GM13976 (cell line): ENCODE measurements at regions not wholly inside any gene's neighbourhood (a gene's known extent, or its start where the extent isn't known, plus 50 kb on each side); places are given as distances from the start of the nearest gene placed in this dataset.

Source experiments
- DNase-seq: peaks from one replicate; pipeline ENCODE4 v3.0.0; 2012; ENCODE audit warnings: low spot score
- CTCF ChIP-seq: IDR thresholded peaks from 2 replicates; pipeline ENCODE4 v1.5.1; 2012; ENCODE audit warnings: borderline replicate concordance, mild to moderate bottlenecking; ENCODE audit not compliant: insufficient read depth; ENCODE audit errors: extremely low read depth, missing control alignments, control extremely low read depth
- in situ Hi-C: fragments of 300-500 bp; cut with MboI; formaldehyde crosslinking; loops from one replicate; pipeline ENCODE4 v1.12.0; 2022; ENCODE audit warnings: low sequenced_read_pairs, mixed read lengths, inconsistent platforms; ENCODE audit not compliant: unreplicated experiment

DNA sequence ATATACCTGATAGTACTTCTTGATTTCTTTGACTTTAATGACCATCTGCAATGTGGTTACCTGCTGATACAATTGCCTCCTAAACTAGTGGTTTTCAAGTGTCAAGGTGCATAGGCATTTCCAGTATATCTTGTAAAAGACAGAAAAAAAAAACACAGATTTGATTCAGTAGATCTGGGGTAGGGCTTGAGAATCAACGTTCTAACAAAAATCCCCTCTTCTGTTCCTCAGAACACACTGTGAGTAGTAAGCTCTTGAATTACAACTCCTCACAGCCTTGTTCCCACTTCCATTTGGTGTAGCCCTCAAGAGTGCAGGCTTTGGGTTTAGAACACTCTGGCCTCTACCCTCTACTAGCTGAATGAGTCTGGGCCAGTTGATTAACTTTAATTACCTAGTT is 78.0 kb upstream of the CTSC start:
- no peak for TF ChIP-seq CTCF
- DNase-seq = no peak
- in situ Hi-C loops = no loop called here

DNA sequence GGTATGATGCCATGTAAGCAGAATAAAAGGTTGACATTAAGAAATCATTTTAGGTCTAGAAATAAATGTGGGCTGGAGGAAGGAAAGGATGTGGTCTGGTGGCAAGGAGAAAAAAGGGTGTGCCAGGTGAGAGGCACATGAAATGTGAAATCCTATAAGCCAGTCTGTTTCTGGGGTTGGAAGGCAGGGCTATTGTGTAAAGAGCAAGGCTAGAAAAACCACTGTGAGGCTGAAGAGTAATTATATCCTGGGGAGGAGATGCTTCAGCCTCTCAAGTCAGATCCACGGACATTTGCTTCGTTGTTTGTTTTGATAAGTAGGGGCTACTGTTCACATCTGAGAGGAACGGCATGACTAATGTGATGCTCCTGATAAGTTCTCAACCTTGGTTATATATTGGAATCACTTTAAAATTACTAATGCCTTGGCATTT is 77.5 kb upstream of the CTSC start:
- DNase-seq = no peak
- in situ Hi-C loops = no loop called here
- TF ChIP-seq CTCF = no peak

DNA sequence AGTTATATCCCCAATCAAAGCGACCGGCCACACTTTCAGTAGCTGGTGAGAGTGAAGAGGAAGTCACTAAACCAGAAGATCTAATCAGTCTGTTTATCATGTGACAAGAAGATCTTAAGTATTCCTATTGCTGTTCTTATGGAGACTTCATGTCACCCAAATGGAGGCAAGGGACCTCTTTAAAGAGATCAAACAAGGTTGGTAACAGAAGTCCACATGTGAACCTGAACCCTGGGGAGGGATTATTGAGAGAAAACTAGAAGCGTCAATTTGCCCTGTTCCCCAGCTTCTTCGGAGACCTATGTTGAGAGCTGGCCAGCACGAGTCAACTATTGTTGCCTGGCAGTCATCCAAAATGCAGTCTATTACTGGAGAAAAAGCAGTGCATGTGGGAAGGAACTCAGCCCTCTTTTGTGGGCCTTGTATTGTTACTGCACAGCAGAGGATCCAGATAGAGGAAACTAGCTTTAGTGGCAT is 76.9 kb upstream of the CTSC start:
- no peak for DNase-seq
- in situ Hi-C loops = no loop called here
- TF ChIP-seq CTCF = no peak

DNA sequence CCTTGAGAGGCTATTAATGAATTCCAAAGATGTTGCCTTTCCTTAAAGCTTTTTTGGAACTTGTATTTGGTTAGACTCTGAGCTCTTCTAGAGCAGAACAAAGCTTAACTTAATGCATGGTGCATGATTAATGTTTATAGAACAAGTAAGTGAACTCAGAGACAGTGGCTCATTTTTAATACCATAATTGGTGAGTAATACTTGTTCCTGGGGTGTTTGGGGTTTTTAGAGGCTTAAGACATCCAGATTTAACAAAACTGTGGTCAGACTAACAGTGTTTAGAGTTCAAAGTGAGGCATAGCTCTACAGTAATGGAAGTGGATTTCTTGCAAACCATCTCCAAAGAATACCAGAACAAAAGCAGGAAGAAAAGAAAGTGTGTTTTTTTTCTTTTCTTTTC is 73.7 kb upstream of the CTSC start:
- no peak for DNase-seq
- in situ Hi-C loops = no loop called here
- TF ChIP-seq CTCF = no peak

DNA sequence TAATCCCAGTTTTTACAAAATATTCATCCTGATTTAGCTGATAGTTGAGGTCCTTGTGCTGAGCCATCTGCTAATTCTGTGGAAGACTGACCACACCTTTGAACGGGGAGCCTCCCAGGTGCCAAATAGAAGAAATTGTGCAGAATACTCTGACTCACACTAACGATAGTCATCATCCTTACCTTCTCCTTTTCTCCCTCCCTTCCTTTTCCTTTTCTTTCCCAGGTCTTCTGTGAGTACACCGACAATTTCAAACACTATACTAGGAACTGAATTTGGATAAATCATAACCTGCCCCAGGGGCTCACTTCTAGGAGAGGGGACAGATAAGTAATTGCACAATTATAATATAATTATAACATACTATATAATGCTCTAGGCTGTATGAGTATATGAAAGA is 73.1 kb upstream of the CTSC start:
- in situ Hi-C loops = no loop called here
- DNase-seq = no peak
- TF ChIP-seq CTCF = no peak

GRCh38 chr11:88410056-88410455 is 72.5 kb upstream of the CTSC start:
- TF ChIP-seq CTCF = no peak
- no peak for DNase-seq
- in situ Hi-C loops = no loop called here

- in situ Hi-C loops = no loop called here
- no peak for DNase-seq
- no peak for TF ChIP-seq CTCF
Measured at GRCh38 chr11:88406876-88407275, 69.3 kb upstream of the CTSC start.
